A549 (cell line): ENCODE measurements at regions not wholly inside any gene's neighbourhood (a gene's known extent, or its start where the extent isn't known, plus 50 kb on each side); places are given as distances from the start of the nearest gene placed in this dataset.

Experiments
- ATAC-seq, 2 experiments: fragments of 200-7000 bp in 1 of 2; fragments of >200 bp in 1 of 2; cut with Nextera tagmentation in 1 of 2; cut with Tn5 transposase in 1 of 2; 3 replicates each; pipeline versions ENCODE4 v1.8.0 to v1.9.1; 2018 to 2020; ENCODE audit warnings: mild to moderate bottlenecking in 1 of 2, moderate library complexity in 1 of 2
- CTCF ChIA-PET: fragments of 300-600 bp; sonication (Branson Sonifier 250); formaldehyde crosslinking; extraction: SDS; loops from one replicate; lab custom pipeline; 2021; ENCODE audit warnings: antibody characterized with exemption, inconsistent platforms; lab: Yijun Ruan, JAX
- POLR2A ChIA-PET: fragments of 350-600 bp; formaldehyde crosslinking; extraction: SDS; loops from one replicate; lab custom pipeline; 2021; ENCODE audit warnings: antibody characterized with exemption, inconsistent platforms; lab: Yijun Ruan, JAX
- DNase-seq, 2 experiments: peaks; one replicate each; pipeline versions ENCODE4 v3.0.0 to v3.0.0-alpha.2; 2011 to 2016; ENCODE audit warnings: low read depth in 1 of 2, low spot score in 1 of 2
- FAIRE-seq: peaks from 2 replicates; lab custom pipeline; 2011; peaks lifted over from hg19 to GRCh38; lab: Jason Lieb, UNC
- H3K27ac ChIP-seq, 2 experiments: fragments of >200 bp; sonication (Bioruptor Twin); formaldehyde crosslinking; 3 replicates each; pipeline ENCODE4 v1.5.1; 2016 to 2017
- H3K4me1 ChIP-seq: fragments of >200 bp; sonication (Bioruptor Twin); formaldehyde crosslinking; 3 replicates; pipeline ENCODE4 v1.6.1; 2016
- H3K4me2 ChIP-seq: fragments of >200 bp; sonication (Bioruptor Twin); formaldehyde crosslinking; 3 replicates; pipeline ENCODE4 v1.6.1; 2016
- H3K4me3 ChIP-seq: fragments of >200 bp; sonication (Bioruptor Twin); formaldehyde crosslinking; 3 replicates; pipeline ENCODE4 v1.5.1; 2016
- H3K9me3 ChIP-seq: fragments of >200 bp; sonication (Bioruptor Twin); formaldehyde crosslinking; 3 replicates; pipeline ENCODE4 v1.6.1; 2016
- CBX2 ChIP-seq: fragments of 200-600 bp; sonication (generic); IDR thresholded peaks from 2 replicates; pipeline ENCODE4 v1.6.1; 2016; ENCODE audit warnings: low read depth, mild to moderate bottlenecking, borderline replicate concordance
- CHD2 ChIP-seq: fragments of 150-350 bp; IDR thresholded peaks from 2 replicates; pipeline ENCODE4 v1.6.1; 2014; ENCODE audit warnings: low read length; ENCODE audit not compliant: partially characterized antibody
- CHD4 ChIP-seq: fragments of 200-600 bp; sonication (generic); IDR thresholded peaks from 2 replicates; pipeline ENCODE4 v1.6.1; 2016; ENCODE audit warnings: antibody characterized with exemption, mild to moderate bottlenecking, borderline replicate concordance
- EHMT2 ChIP-seq: fragments of 200-600 bp; sonication (generic); IDR thresholded peaks from 2 replicates; pipeline ENCODE4 v1.6.1; 2016; ENCODE audit warnings: antibody characterized with exemption, low read depth, mild to moderate bottlenecking, moderate library complexity
- ESRRA ChIP-seq: fragments of 150-350 bp; IDR thresholded peaks from 2 replicates; pipeline ENCODE4 v1.6.1; 2014; ENCODE audit warnings: mild to moderate bottlenecking, low read length, borderline replicate concordance
- FOSL2 ChIP-seq, 2 experiments: fragments of 450-650 bp in 1 of 2; fragments of >200 bp in 1 of 2; sonication (Bioruptor Twin) in 1 of 2; formaldehyde crosslinking; IDR thresholded peaks; 2 replicates each; pipeline versions ENCODE4 v1.5.0 to v1.6.1; 2016 to 2020; ENCODE audit warnings: mild to moderate bottlenecking in 1 of 2, moderate library complexity in 1 of 2
- FOXS1 ChIP-seq: fragments of 250-450 bp; sonication (Bioruptor Pico); IDR thresholded peaks from 2 replicates; pipeline ENCODE4 v1.5.0; 2020; ENCODE audit warnings: mild to moderate bottlenecking, moderate library complexity
- GATA3 ChIP-seq: IDR thresholded peaks from 2 replicates; pipeline ENCODE4 v1.6.1; 2012; ENCODE audit warnings: borderline replicate concordance
- HEYL ChIP-seq: fragments of 250-450 bp; sonication (Bioruptor Pico); IDR thresholded peaks from 2 replicates; pipeline ENCODE4 v1.8.0; 2021; ENCODE audit warnings: mild to moderate bottlenecking, moderate library complexity
- HOXA7 ChIP-seq: fragments of 250-450 bp; sonication (Bioruptor Pico); IDR thresholded peaks from 2 replicates; pipeline ENCODE4 v1.5.0; 2020; ENCODE audit warnings: mild to moderate bottlenecking, moderate library complexity
- JUNB ChIP-seq: fragments of >200 bp; sonication (Bioruptor Twin); formaldehyde crosslinking; IDR thresholded peaks from 2 replicates; pipeline ENCODE4 v1.6.1; 2016
- NR3C1 ChIP-seq: fragments of >200 bp; sonication (Bioruptor Twin); formaldehyde crosslinking; IDR thresholded peaks from 3 replicates; pipeline ENCODE4 v1.6.1; 2017
- POLR2A ChIP-seq: IDR thresholded peaks from 2 replicates; pipeline ENCODE4 v1.6.1; 2012; ENCODE audit warnings: mild to moderate bottlenecking, low read length
- RARB ChIP-seq: fragments of 250-450 bp; sonication (Bioruptor Pico); IDR thresholded peaks from 2 replicates; pipeline ENCODE4 v1.8.0; 2021; ENCODE audit warnings: mild to moderate bottlenecking, moderate library complexity
- RFX5 ChIP-seq: fragments of 450-650 bp; IDR thresholded peaks from 2 replicates; pipeline ENCODE4 v1.7.1; 2014; ENCODE audit warnings: antibody characterized with exemption, mild to moderate bottlenecking, moderate library complexity
- TFCP2L1 ChIP-seq: fragments of 250-450 bp; sonication (Bioruptor Pico); IDR thresholded peaks from 2 replicates; pipeline ENCODE4 v1.5.0; 2021; ENCODE audit warnings: mild to moderate bottlenecking
- ZFP36 ChIP-seq: fragments of 450-650 bp; IDR thresholded peaks from 2 replicates; pipeline ENCODE4 v1.6.1; 2014; ENCODE audit warnings: borderline replicate concordance; ENCODE audit not compliant: partially characterized antibody
- ZNF302 ChIP-seq: fragments of 250-450 bp; sonication (Bioruptor Pico); IDR thresholded peaks from 2 replicates; pipeline ENCODE4 v1.9.0; 2021; ENCODE audit warnings: inconsistent platforms, mild to moderate bottlenecking, moderate library complexity
- ZSCAN20 ChIP-seq: fragments of 250-450 bp; sonication (Bioruptor Pico); IDR thresholded peaks from 2 replicates; pipeline ENCODE4 v1.8.0; 2022; ENCODE audit warnings: mild to moderate bottlenecking, moderate library complexity
- WGBS: methylation state at CpG from one replicate; pipeline ENCODE4 v1.1.6; 2017; ENCODE audit errors: missing lambda C conversion rate; 5-methylcytosine and 5-hydroxymethylcytosine counted together
- TF ChIP-seq, protein P1 (sequence below): IDR thresholded peaks from 2 replicates; pipeline ENCODE4 v1.6.1; 2012
- TF ChIP-seq, protein P2 (sequence below): IDR thresholded peaks from 2 replicates; pipeline ENCODE4 v1.6.1; 2012
- TF ChIP-seq, protein P3 (sequence below): fragments of 200-600 bp; sonication (generic); IDR thresholded peaks from 2 replicates; pipeline ENCODE4 v1.6.1; 2016; ENCODE audit warnings: antibody characterized with exemption, mild to moderate bottlenecking, moderate library complexity
- TF ChIP-seq, protein P4 (sequence below): fragments of 150-350 bp; IDR thresholded peaks from 2 replicates; pipeline ENCODE4 v1.6.1; 2014; ENCODE audit warnings: low read depth, mild to moderate bottlenecking, low read length
- TF ChIP-seq, protein P5 (sequence below): fragments of >200 bp; sonication (Bioruptor Twin); formaldehyde crosslinking; IDR thresholded peaks from 3 replicates; pipeline ENCODE4 v1.5.1; 2016

DNA sequence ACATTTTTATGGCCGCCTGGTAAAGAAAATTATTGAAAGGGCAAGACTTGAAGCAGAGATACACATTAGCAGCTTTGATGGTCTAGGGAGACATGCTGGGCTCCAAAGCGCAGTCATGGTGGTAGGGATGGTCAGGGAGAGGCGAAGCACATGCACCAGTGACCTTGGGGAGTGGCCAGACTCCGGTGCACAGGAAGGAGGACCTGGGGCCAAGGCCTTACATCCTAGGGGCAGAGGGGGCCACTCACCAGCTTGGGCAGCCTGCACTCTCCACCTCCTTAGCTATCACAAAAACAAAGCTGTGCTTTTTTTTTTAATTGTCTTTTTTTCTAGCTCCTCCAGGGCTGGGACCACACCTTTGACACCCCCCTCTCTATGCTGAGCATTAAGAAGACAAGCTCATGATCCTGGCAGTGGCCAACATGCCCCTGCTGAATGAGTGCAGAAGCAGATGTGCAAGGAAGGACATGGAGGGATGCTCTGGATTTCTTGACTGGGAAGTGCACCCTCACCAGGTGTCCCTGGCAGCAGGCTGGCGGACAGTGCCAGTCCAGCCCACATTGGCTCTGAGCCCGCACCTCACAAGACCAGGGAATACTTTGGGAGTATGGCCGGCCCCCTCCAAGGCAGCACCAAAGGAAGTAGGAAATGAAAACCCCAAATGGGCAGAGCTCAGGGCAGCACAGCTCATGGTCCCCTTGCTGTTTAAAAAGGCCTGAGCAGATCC, 619.9 kb downstream of the TBC1D22A start:
- FAIRE-seq = no peak
- ChIA-PET CTCF (no interaction called here), POLR2A (no interaction called here)
- no peak for ATAC-seq
- WGBS = 44% methylated on average over 7 of the region's 7 CpGs
- Histone ChIP-seq H3K27ac (no peak overlapping the region), H3K4me3 (no peak overlapping the region), H3K9me3 (no peaks in the 10 kb centered on the region), H3K4me2 (no peak overlapping the region), H3K4me1 (no peaks in the 10 kb centered on the region)
- no peak for TF ChIP-seq JUNB
- TF ChIP-seq HOXA7 (CRISPR knock-in tag) = no peak
- TF ChIP-seq CHD2 = no peak
- DNase-seq = no peak

DNA sequence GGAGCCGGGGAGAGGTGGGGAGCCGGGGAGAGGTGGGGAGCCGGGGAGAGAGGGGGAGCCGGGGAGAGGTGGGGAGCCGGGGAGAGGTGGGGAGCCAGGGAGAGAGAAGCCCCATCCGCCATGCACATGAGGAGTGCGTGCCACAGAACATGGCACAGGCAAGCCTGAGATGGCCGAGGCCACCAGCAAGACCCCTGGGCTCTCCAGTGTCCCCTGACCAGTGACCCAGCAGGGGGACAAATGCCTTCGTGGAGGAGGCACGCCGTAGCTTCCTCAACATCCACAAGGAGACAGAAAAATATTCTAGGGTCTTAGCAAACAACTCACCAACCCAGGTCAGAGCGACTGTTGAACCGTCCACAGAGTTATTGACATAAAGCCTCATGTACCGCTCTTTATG, 618.8 kb downstream of the TBC1D22A start:
- POLR2A ChIA-PET = no interaction called here
- no peaks in the 10 kb centered on the region for H3K9me3 ChIP-seq
- TF ChIP-seq ZNF302 = no peak
- no peak for TF ChIP-seq ZSCAN20 (CRISPR knock-in tag)
- TF ChIP-seq, protein P1, sequence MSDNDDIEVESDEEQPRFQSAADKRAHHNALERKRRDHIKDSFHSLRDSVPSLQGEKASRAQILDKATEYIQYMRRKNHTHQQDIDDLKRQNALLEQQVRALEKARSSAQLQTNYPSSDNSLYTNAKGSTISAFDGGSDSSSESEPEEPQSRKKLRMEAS = no peak
- TF ChIP-seq CHD4 = no peak
- no peak for TF ChIP-seq NR3C1
- no peak for TF ChIP-seq HOXA7 (CRISPR knock-in tag)
- TF ChIP-seq CBX2 = no peak
- TF ChIP-seq RARB (CRISPR knock-in tag) = no peak
- no peak for TF ChIP-seq POLR2A
- TF ChIP-seq EHMT2 = no peak
- TF ChIP-seq TFCP2L1 (CRISPR knock-in tag) = no peak
- TF ChIP-seq, protein P2, sequence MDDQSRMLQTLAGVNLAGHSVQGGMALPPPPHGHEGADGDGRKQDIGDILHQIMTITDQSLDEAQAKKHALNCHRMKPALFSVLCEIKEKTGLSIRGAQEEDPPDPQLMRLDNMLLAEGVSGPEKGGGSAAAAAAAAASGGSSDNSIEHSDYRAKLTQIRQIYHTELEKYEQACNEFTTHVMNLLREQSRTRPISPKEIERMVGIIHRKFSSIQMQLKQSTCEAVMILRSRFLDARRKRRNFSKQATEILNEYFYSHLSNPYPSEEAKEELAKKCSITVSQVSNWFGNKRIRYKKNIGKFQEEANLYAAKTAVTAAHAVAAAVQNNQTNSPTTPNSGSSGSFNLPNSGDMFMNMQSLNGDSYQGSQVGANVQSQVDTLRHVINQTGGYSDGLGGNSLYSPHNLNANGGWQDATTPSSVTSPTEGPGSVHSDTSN = no peak
- no peak for TF ChIP-seq RFX5
- TF ChIP-seq CHD2 = no peak
- TF ChIP-seq, protein P3, sequence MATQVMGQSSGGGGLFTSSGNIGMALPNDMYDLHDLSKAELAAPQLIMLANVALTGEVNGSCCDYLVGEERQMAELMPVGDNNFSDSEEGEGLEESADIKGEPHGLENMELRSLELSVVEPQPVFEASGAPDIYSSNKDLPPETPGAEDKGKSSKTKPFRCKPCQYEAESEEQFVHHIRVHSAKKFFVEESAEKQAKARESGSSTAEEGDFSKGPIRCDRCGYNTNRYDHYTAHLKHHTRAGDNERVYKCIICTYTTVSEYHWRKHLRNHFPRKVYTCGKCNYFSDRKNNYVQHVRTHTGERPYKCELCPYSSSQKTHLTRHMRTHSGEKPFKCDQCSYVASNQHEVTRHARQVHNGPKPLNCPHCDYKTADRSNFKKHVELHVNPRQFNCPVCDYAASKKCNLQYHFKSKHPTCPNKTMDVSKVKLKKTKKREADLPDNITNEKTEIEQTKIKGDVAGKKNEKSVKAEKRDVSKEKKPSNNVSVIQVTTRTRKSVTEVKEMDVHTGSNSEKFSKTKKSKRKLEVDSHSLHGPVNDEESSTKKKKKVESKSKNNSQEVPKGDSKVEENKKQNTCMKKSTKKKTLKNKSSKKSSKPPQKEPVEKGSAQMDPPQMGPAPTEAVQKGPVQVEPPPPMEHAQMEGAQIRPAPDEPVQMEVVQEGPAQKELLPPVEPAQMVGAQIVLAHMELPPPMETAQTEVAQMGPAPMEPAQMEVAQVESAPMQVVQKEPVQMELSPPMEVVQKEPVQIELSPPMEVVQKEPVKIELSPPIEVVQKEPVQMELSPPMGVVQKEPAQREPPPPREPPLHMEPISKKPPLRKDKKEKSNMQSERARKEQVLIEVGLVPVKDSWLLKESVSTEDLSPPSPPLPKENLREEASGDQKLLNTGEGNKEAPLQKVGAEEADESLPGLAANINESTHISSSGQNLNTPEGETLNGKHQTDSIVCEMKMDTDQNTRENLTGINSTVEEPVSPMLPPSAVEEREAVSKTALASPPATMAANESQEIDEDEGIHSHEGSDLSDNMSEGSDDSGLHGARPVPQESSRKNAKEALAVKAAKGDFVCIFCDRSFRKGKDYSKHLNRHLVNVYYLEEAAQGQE = no peak
- no peak for TF ChIP-seq GATA3
- TF ChIP-seq, protein P4, sequence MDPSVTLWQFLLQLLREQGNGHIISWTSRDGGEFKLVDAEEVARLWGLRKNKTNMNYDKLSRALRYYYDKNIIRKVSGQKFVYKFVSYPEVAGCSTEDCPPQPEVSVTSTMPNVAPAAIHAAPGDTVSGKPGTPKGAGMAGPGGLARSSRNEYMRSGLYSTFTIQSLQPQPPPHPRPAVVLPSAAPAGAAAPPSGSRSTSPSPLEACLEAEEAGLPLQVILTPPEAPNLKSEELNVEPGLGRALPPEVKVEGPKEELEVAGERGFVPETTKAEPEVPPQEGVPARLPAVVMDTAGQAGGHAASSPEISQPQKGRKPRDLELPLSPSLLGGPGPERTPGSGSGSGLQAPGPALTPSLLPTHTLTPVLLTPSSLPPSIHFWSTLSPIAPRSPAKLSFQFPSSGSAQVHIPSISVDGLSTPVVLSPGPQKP = no peak
- no peak for TF ChIP-seq ESRRA
- TF ChIP-seq, all 56 proteins: peak for 0
- no peak overlapping the region for H3K27ac ChIP-seq
- no peak overlapping the region for H3K4me2 ChIP-seq
- 73% methylated on average over 8 of the region's 14 CpGs for WGBS
- ATAC-seq (no peak), FAIRE-seq (no peak), DNase-seq (no peak)
- no peak overlapping the region for H3K4me3 ChIP-seq
- CTCF ChIA-PET = no interaction called here
- H3K4me1 ChIP-seq = no peaks in the 10 kb centered on the region

DNA sequence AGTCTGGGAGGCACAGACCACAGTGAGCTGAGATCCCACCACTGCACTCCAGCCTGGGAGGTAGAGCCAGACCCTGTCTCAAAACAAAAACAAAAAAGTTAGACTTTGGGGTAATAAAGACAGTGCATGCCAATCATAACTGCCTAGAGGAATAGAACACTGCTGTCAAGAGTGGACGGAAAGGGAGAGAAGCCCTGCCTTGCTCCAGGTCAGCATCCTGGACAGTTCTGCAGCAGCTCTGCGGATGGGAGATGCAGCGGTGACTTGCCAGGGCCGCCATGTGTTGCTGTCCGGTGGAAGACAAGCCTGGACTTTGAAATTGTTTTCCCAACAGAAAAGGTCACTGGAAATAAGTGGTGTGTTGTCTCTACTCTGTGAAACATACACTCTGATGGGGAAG, 618.2 kb downstream of the TBC1D22A start:
- ChIA-PET CTCF (no interaction called here), POLR2A (no interaction called here)
- Histone ChIP-seq H3K4me2 (no peak overlapping the region), H3K9me3 (no peaks in the 10 kb centered on the region), H3K27ac (no peak overlapping the region), H3K4me1 (no peaks in the 10 kb centered on the region), H3K4me3 (no peak overlapping the region)
- ATAC-seq = no peak
- WGBS = 67% methylated on average over 5 of the region's 5 CpGs
- no peak for DNase-seq
- FAIRE-seq = no peak
- no peak for TF ChIP-seq FOXS1 (CRISPR knock-in tag)
- TF ChIP-seq, protein P5, sequence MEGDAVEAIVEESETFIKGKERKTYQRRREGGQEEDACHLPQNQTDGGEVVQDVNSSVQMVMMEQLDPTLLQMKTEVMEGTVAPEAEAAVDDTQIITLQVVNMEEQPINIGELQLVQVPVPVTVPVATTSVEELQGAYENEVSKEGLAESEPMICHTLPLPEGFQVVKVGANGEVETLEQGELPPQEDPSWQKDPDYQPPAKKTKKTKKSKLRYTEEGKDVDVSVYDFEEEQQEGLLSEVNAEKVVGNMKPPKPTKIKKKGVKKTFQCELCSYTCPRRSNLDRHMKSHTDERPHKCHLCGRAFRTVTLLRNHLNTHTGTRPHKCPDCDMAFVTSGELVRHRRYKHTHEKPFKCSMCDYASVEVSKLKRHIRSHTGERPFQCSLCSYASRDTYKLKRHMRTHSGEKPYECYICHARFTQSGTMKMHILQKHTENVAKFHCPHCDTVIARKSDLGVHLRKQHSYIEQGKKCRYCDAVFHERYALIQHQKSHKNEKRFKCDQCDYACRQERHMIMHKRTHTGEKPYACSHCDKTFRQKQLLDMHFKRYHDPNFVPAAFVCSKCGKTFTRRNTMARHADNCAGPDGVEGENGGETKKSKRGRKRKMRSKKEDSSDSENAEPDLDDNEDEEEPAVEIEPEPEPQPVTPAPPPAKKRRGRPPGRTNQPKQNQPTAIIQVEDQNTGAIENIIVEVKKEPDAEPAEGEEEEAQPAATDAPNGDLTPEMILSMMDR = no peak
- no peak for TF ChIP-seq FOSL2 (IDR thresholded peaks at IDR 0.05)
- TF ChIP-seq FOSL2 (CRISPR knock-in tag; IDR thresholded peaks at IDR 0.05) = no peak
- TF ChIP-seq, protein P4 = no peak
- TF ChIP-seq ZFP36 = no peak
- TF ChIP-seq, protein P2 = no peak
- TF ChIP-seq CHD2 = no peak
- no peak for TF ChIP-seq RARB (CRISPR knock-in tag)
- no peak for TF ChIP-seq HEYL
